ENCODE measurements at regions not wholly inside any gene's neighbourhood (a gene's known extent, or its start where the extent isn't known, plus 50 kb on each side); places are given as distances from the start of the nearest gene placed in this dataset.

DNA sequence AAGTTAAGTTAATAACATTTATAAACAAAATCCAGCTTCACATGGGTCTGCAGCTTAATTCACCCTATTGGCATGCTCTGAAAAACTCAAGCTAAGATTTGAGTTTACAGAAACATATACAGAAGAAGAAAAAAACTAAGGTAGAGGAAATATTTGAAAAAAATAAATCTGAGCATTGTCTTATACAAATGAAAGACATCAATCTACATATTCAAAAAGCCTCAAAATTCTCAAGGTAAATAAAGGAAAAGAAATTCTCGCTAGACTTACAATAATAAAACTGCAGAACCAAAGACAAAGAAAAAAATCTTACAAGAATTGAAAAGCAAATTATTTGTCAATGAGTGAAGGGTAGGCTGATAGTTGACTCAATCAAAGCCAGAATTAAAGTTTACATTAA lies 493.4 kb downstream of the CETN3 start:
- no peak for TF ChIP-seq EZH2phosphoT487 (IDR thresholded peaks at IDR 0.05; ENCODE audit: insufficient read depth, low read depth)
- no peak for TF ChIP-seq EZH2 (IDR thresholded peaks at IDR 0.05; ENCODE audit: insufficient read depth, poor library complexity, severe bottlenecking)
